ENCODE measurements at regions not wholly inside any gene's neighbourhood (a gene's known extent, or its start where the extent isn't known, plus 50 kb on each side); places are given as distances from the start of the nearest gene placed in this dataset.

DNA sequence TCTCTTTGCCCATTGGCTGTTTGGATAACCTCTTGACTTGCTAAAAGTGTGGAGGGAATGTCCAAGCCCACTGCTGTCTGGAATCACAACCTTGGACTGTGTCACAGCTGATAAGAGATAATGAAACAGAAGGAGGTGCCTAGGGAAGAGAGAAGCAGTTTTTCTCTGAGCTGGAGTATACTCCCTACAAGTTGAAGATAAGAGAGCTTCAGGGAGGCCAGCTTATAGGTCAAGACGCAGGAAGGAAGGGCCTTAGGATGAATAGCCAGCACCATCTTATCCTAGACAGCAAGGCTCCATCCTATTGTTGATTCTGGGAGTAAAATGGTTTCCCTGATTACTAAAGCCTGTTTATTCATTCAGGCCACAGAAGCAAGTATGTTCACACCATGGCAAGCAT, 244.7 kb downstream of the NPR3 start:
- 37 to 48% methylated on average over 1 of the region's 1 CpG for WGBS, 2 donors
- H3K4me1 ChIP-seq: no peaks in the 10 kb centered on the region
- intact Hi-C loops (cut with DNase I): no loop called here
- H3K9me3 ChIP-seq: no peaks in the 10 kb centered on the region
- no peak overlapping the region for H3K27ac ChIP-seq
- no peaks in the 10 kb centered on the region for H3K36me3 ChIP-seq
- no peaks in the 10 kb centered on the region for H3K27me3 ChIP-seq
- TF ChIP-seq CTCF (IDR thresholded peaks at IDR 0.05): no peak
- TF ChIP-seq POLR2AphosphoS5 (IDR thresholded peaks at IDR 0.05): no peak
- TF ChIP-seq POLR2A (IDR thresholded peaks at IDR 0.05): no peak
- no peak for TF ChIP-seq EP300 (IDR thresholded peaks at IDR 0.05)
- DNase-seq: no peak
- no peak overlapping the region for H3K4me3 ChIP-seq

GRCh38 chr5:32960340-32961058, 249.4 kb downstream of the NPR3 start:
- Histone ChIP-seq H3K9me3 (no peaks in the 10 kb centered on the region), H3K4me1 (peaks cover 0 to 5% (median 0%) of the 10 kb centered on the region in 4 donors), H3K27ac (no peak overlapping the region), H3K4me3 (no peak overlapping the region), H3K36me3 (no peaks in the 10 kb centered on the region), H3K27me3 (no peaks in the 10 kb centered on the region)
- no peak for TF ChIP-seq POLR2AphosphoS5 (IDR thresholded peaks at IDR 0.05)
- no peak for TF ChIP-seq POLR2A (IDR thresholded peaks at IDR 0.05)
- TF ChIP-seq CTCF (IDR thresholded peaks at IDR 0.05): no peak
- TF ChIP-seq EP300 (IDR thresholded peaks at IDR 0.05): no peak
- 47 to 74% methylated on average over 2 of the region's 2 CpGs for WGBS, 2 donors
- intact Hi-C loops (cut with DNase I): no loop called here
- DNase-seq: no peak

GRCh38 chr5:32961059-32961415, 249.9 kb downstream of the NPR3 start:
- H3K36me3 ChIP-seq: no peaks in the 10 kb centered on the region
- no peaks in the 10 kb centered on the region for H3K27me3 ChIP-seq
- 82 to 89% methylated on average over 1 of the region's 1 CpG for WGBS, 2 donors
- no peak for TF ChIP-seq EP300 (IDR thresholded peaks at IDR 0.05)
- TF ChIP-seq POLR2AphosphoS5 (IDR thresholded peaks at IDR 0.05): no peak
- TF ChIP-seq CTCF (IDR thresholded peaks at IDR 0.05): no peak
- no peak for TF ChIP-seq POLR2A (IDR thresholded peaks at IDR 0.05)
- H3K9me3 ChIP-seq: no peaks in the 10 kb centered on the region
- H3K27ac ChIP-seq: no peak overlapping the region
- intact Hi-C loops (cut with DNase I): no loop called here
- peaks cover 0 to 5% (median 0%) of the 10 kb centered on the region in 4 donors for H3K4me1 ChIP-seq
- no peak overlapping the region for H3K4me3 ChIP-seq
- DNase-seq: no peak

DNA sequence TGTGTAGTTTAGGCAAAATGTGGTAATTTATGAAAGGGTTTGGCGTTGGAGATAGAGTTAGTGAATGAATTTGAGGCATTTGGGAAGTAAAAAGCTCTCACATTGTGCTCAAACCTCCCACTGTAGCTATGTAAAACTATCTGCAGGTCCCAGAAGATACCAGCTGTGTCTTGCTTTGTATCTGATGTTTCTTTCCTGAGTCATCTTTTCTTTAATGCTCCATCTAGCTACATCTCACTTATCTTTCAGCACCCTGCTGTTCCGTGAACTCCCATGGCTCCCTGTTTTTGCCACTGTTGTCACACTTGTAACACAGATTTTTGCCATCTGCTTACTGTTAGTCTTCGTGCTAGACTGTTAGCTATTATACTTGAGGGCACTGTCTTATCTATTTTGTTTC, 253.1 kb downstream of the NPR3 start:
- Histone ChIP-seq H3K27me3 (no peaks in the 10 kb centered on the region), H3K27ac (no peak overlapping the region), H3K9me3 (no peaks in the 10 kb centered on the region), H3K4me1 (peaks cover 0 to 5% (median 0%) of the 10 kb centered on the region in 4 donors), H3K36me3 (no peaks in the 10 kb centered on the region), H3K4me3 (no peak overlapping the region)
- no peak for DNase-seq
- intact Hi-C loops (cut with DNase I): no loop called here
- WGBS, 2 donors: 74 to 75% methylated on average over 3 of the region's 3 CpGs
- TF ChIP-seq POLR2AphosphoS5 (IDR thresholded peaks at IDR 0.05): no peak
- TF ChIP-seq POLR2A (IDR thresholded peaks at IDR 0.05): no peak
- no peak for TF ChIP-seq CTCF (IDR thresholded peaks at IDR 0.05)
- TF ChIP-seq EP300 (IDR thresholded peaks at IDR 0.05): no peak

DNA sequence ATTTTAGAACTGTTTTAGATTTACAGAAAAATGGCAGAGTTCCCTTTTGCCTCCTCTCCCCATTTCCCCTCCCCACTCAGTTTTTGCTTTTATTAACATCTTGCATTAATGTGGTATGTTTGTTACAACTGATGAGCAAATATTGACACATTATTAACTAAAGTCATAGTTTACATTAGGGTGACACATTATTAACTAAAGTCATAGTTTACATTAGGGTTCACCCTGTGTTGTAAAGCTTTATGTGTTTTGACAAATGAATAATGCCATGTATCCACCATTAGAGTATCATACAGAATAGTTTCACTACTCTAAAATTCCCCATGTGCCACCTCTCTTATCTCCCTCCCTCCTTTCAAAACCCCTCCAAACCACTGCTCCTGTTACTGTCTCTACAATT, 262.5 kb downstream of the NPR3 start:
- Histone ChIP-seq H3K4me1 (peaks cover 0 to 29% (median 26%) of the 10 kb centered on the region in 4 donors), H3K36me3 (no peaks in the 10 kb centered on the region), H3K27ac (no peak overlapping the region), H3K9me3 (no peaks in the 10 kb centered on the region), H3K27me3 (no peaks in the 10 kb centered on the region), H3K4me3 (no peak overlapping the region)
- TF ChIP-seq CTCF (IDR thresholded peaks at IDR 0.05): no peak
- no peak for TF ChIP-seq POLR2A (IDR thresholded peaks at IDR 0.05)
- TF ChIP-seq POLR2AphosphoS5 (IDR thresholded peaks at IDR 0.05): no peak
- TF ChIP-seq EP300 (IDR thresholded peaks at IDR 0.05): no peak
- intact Hi-C loops (cut with DNase I): no loop called here
- DNase-seq: no peak
